Smooth muscle cell (in vitro differentiated cells): ENCODE measurements at regions not wholly inside any gene's neighbourhood (a gene's known extent, or its start where the extent isn't known, plus 50 kb on each side); places are given as distances from the start of the nearest gene placed in this dataset.
"Not testable (repeated sequence)": the region's sequence is repeated elsewhere in the genome, so short reads cannot be mapped to it uniquely, and the experiment has no call there.

Experiments used
- DNase-seq: peaks from one replicate; lab custom pipeline; 2025; ENCODE audit not compliant: unreplicated experiment; lab: John Stamatoyannopoulos, UW
- H2AFZ ChIP-seq: fragments of 200-600 bp; sonication (generic); 2 replicates; pipeline ENCODE4 v1.6.0; 2016; ENCODE audit warnings: antibody characterized with exemption, low read depth, mild to moderate bottlenecking
- H3F3A ChIP-seq: fragments of 200-600 bp; sonication (generic); 2 replicates; pipeline ENCODE4 v1.6.0; 2017; ENCODE audit warnings: antibody characterized with exemption, low read depth
- H3K27ac ChIP-seq: fragments of 200-600 bp; sonication (generic); 2 replicates; pipeline ENCODE4 v1.5.1; 2016; ENCODE audit warnings: low read depth, mild to moderate bottlenecking
- H3K27me3 ChIP-seq: fragments of 200-600 bp; sonication (generic); 2 replicates; pipeline ENCODE4 v1.6.1; 2016; ENCODE audit warnings: low read depth, mild to moderate bottlenecking
- H3K36me3 ChIP-seq: fragments of 200-600 bp; sonication (generic); 2 replicates; pipeline ENCODE4 v1.5.1; 2016; ENCODE audit warnings: low read depth
- H3K4me1 ChIP-seq: fragments of 200-600 bp; sonication (generic); 2 replicates; pipeline ENCODE4 v1.5.1; 2016; ENCODE audit warnings: low read depth
- H3K4me2 ChIP-seq: fragments of 200-600 bp; sonication (generic); 2 replicates; pipeline ENCODE4 v1.6.0; 2016; ENCODE audit warnings: mild to moderate bottlenecking
- H3K4me3 ChIP-seq: fragments of 200-600 bp; sonication (generic); 2 replicates; pipeline ENCODE4 v1.5.1; 2016; ENCODE audit warnings: mild to moderate bottlenecking
- H3K79me2 ChIP-seq: fragments of 200-600 bp; sonication (generic); 2 replicates; pipeline ENCODE4 v1.6.0; 2016; ENCODE audit warnings: low read depth, mild to moderate bottlenecking
- H3K9ac ChIP-seq: fragments of 200-600 bp; sonication (generic); 2 replicates; pipeline ENCODE4 v1.6.0; 2016; ENCODE audit warnings: low read depth
- H3K9me3 ChIP-seq: fragments of 200-600 bp; sonication (generic); replicated peaks from 2 replicates; pipeline ENCODE4 v1.5.1; 2016; ENCODE audit warnings: low read depth
- H4K20me1 ChIP-seq: fragments of 200-600 bp; sonication (generic); 2 replicates; pipeline ENCODE4 v1.6.0; 2016; ENCODE audit warnings: low read depth
- CTCF ChIP-seq: fragments of 200-600 bp; sonication (generic); IDR thresholded peaks from 2 replicates; pipeline ENCODE4 v1.5.1; 2017; ENCODE audit warnings: borderline replicate concordance, mild to moderate bottlenecking, antibody characterized with exemption; ENCODE audit not compliant: insufficient read depth, poor library complexity, severe bottlenecking
- WGBS: methylation state at CpG from one replicate; pipeline ENCODE4 v1.1.7; 2016; ENCODE audit warnings: low lambda C conversion rate; 5-methylcytosine and 5-hydroxymethylcytosine counted together

GRCh38 chr6:17219098-17219497 is 62.1 kb upstream of the RBM24 start:
- Histone ChIP-seq H3F3A (no peaks in the 10 kb centered on the region), H2AFZ (no peak overlapping the region), H3K4me2 (no peak overlapping the region), H3K27me3 (no peaks in the 10 kb centered on the region), H3K79me2 (no peaks in the 10 kb centered on the region), H4K20me1 (no peaks in the 10 kb centered on the region), H3K9me3 (no peaks in the 10 kb centered on the region), H3K27ac (no peak overlapping the region), H3K36me3 (no peaks in the 10 kb centered on the region), H3K4me3 (no peak overlapping the region), H3K9ac (no peak overlapping the region), H3K4me1 (no peaks in the 10 kb centered on the region)
- TF ChIP-seq CTCF = no peak
- 94% methylated on average over 5 of the region's 5 CpGs for WGBS
- no peak for DNase-seq

GRCh38 chr6:17220040-17220910 is 60.9 kb upstream of the RBM24 start:
- no peak overlapping the region for H3K4me2 ChIP-seq
- H2AFZ ChIP-seq = no peak overlapping the region
- no peaks in the 10 kb centered on the region for H3K79me2 ChIP-seq
- WGBS = 84% methylated on average over 12 of the region's 12 CpGs
- H3K27ac ChIP-seq = no peak overlapping the region
- H4K20me1 ChIP-seq = no peaks in the 10 kb centered on the region
- TF ChIP-seq CTCF = no peak
- no peaks in the 10 kb centered on the region for H3F3A ChIP-seq
- no peak overlapping the region for H3K9ac ChIP-seq
- no peak for DNase-seq
- H3K36me3 ChIP-seq = no peaks in the 10 kb centered on the region
- no peaks in the 10 kb centered on the region for H3K9me3 ChIP-seq
- H3K4me3 ChIP-seq = no peak overlapping the region
- no peaks in the 10 kb centered on the region for H3K27me3 ChIP-seq
- no peaks in the 10 kb centered on the region for H3K4me1 ChIP-seq

- DNase-seq = no peak
- H2AFZ ChIP-seq = no peak overlapping the region
- H3K4me2 ChIP-seq = no peak overlapping the region
- WGBS = 92% methylated on average over 3 of the region's 3 CpGs
- no peaks in the 10 kb centered on the region for H3K79me2 ChIP-seq
- no peaks in the 10 kb centered on the region for H3K36me3 ChIP-seq
- H3K9ac ChIP-seq = no peak overlapping the region
- no peak overlapping the region for H3K4me3 ChIP-seq
- no peaks in the 10 kb centered on the region for H3K4me1 ChIP-seq
- H3K27me3 ChIP-seq = no peaks in the 10 kb centered on the region
- no peaks in the 10 kb centered on the region for H3K9me3 ChIP-seq
- H3K27ac ChIP-seq = no peak overlapping the region
- no peaks in the 10 kb centered on the region for H3F3A ChIP-seq
- no peaks in the 10 kb centered on the region for H4K20me1 ChIP-seq
- TF ChIP-seq CTCF = no peak
Measured at GRCh38 chr6:17224056-17224455, 57.1 kb upstream of the RBM24 start.

- WGBS = 86% methylated on average over 5 of the region's 5 CpGs
- H3F3A ChIP-seq, H3K9ac ChIP-seq, H4K20me1 ChIP-seq, DNase-seq, H2AFZ ChIP-seq, H3K27me3 ChIP-seq, H3K4me3 ChIP-seq, H3K9me3 ChIP-seq, H3K79me2 ChIP-seq, H3K4me2 ChIP-seq, H3K36me3 ChIP-seq, H3K27ac ChIP-seq, H3K4me1 ChIP-seq: not testable (repeated sequence)
Measured at GRCh38 chr6:17224501-17224900, 56.7 kb upstream of the RBM24 start.
